ENCODE measurements at regions not wholly inside any gene's neighbourhood (a gene's known extent, or its start where the extent isn't known, plus 50 kb on each side); places are given as distances from the start of the nearest gene placed in this dataset.

GRCh38 chr7:49635800-49636199 is 137.6 kb upstream of the VWC2 start:
- no peaks in the 10 kb centered on the region for H3K27me3 Mint-ChIP-seq (ENCODE audit: low read depth)
- H3K4me3 Mint-ChIP-seq, result no peak overlapping the region
- peak; percentile 39; the same call in 1 of the 2 replicates for ATAC-seq
- POLR2A ChIA-PET, result no interaction called here
- no peaks in the 10 kb centered on the region; the same call in 1 of the 2 replicates for H3K36me3 Mint-ChIP-seq
- H3K9me3 Mint-ChIP-seq, result peaks cover 16% of the 10 kb centered on the region
- peaks cover 1% of the 10 kb centered on the region; the same call in 1 of the 2 replicates for H3K4me1 Mint-ChIP-seq
- no peak for DNase-seq (ENCODE audit: low spot score)
- no peak for TF ChIP-seq FOXK1 (CRISPR knock-in tag; IDR thresholded peaks at IDR 0.05)
- TF ChIP-seq SMAD4 (CRISPR knock-in tag; IDR thresholded peaks at IDR 0.05), result no peak
- TF ChIP-seq NR1H2 (CRISPR knock-in tag; IDR thresholded peaks at IDR 0.05), result no peak
- TF ChIP-seq ATF6 (CRISPR knock-in tag; IDR thresholded peaks at IDR 0.05), result no peak
- TF ChIP-seq NR2C2 (CRISPR knock-in tag; IDR thresholded peaks at IDR 0.05), result no peak
- TF ChIP-seq NR3C1 (CRISPR knock-in tag; conservative IDR thresholded peaks at IDR 0.05; ENCODE audit: low read depth), result no peak
- TF ChIP-seq NFE2L1 (CRISPR knock-in tag; IDR thresholded peaks at IDR 0.05), result no peak
- TF ChIP-seq ZNF138 (CRISPR knock-in tag; conservative IDR thresholded peaks at IDR 0.05), result no peak
- TF ChIP-seq, protein P1, sequence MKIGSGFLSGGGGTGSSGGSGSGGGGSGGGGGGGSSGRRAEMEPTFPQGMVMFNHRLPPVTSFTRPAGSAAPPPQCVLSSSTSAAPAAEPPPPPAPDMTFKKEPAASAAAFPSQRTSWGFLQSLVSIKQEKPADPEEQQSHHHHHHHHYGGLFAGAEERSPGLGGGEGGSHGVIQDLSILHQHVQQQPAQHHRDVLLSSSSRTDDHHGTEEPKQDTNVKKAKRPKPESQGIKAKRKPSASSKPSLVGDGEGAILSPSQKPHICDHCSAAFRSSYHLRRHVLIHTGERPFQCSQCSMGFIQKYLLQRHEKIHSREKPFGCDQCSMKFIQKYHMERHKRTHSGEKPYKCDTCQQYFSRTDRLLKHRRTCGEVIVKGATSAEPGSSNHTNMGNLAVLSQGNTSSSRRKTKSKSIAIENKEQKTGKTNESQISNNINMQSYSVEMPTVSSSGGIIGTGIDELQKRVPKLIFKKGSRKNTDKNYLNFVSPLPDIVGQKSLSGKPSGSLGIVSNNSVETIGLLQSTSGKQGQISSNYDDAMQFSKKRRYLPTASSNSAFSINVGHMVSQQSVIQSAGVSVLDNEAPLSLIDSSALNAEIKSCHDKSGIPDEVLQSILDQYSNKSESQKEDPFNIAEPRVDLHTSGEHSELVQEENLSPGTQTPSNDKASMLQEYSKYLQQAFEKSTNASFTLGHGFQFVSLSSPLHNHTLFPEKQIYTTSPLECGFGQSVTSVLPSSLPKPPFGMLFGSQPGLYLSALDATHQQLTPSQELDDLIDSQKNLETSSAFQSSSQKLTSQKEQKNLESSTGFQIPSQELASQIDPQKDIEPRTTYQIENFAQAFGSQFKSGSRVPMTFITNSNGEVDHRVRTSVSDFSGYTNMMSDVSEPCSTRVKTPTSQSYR (CRISPR knock-in tag; IDR thresholded peaks at IDR 0.05), result no peak
- TF ChIP-seq ZBTB43 (CRISPR knock-in tag; IDR thresholded peaks at IDR 0.05), result no peak
- TF ChIP-seq CREM (CRISPR knock-in tag; IDR thresholded peaks at IDR 0.05), result no peak
- TF ChIP-seq TEAD4 (CRISPR knock-in tag; IDR thresholded peaks at IDR 0.05), result no peak
- no peak overlapping the region for H3K27ac Mint-ChIP-seq
- CTCF ChIA-PET, result interaction anchor here (0.5 to 1.0 kb wide), 5 partner anchors 9 to 149 kb away, joined by 3 to 4 read pairs (median 3); no protein-coding TSS in a partner anchor

DNA sequence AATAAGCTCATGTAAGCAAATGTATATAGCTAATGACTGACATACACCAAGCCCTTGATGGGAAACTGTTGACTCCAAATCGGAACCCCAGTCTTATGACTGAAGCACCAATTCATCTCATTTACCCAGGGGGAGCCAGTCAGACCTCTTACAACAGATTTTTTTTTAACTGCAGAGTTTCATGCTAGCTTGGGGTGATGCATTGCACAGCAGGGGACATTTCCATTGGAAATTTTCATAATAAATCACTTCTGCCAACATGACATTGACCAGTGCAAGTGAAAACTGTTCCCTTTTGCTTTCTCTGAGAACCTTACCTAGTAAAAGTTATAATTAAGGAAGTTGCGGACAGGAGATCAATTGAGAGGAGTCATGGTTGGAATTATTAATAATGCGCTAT is 137.0 kb upstream of the VWC2 start:
- Mint-ChIP-seq H3K27me3 (ENCODE audit: low read depth) (no peaks in the 10 kb centered on the region), H3K36me3 (no peaks in the 10 kb centered on the region; the same call in 1 of the 2 replicates), H3K27ac (no peak overlapping the region), H3K9me3 (peaks cover 16% of the 10 kb centered on the region), H3K4me1 (no peaks in the 10 kb centered on the region; the same call in 1 of the 2 replicates), H3K4me3 (no peak overlapping the region)
- DNase-seq (ENCODE audit: low spot score), result no peak
- CTCF ChIA-PET, result interaction anchor here (0.5 to 1.0 kb wide), 5 partner anchors 8 to 150 kb away, joined by 3 to 4 read pairs (median 3); no protein-coding TSS in a partner anchor
- no peak for ATAC-seq
- POLR2A ChIA-PET, result no interaction called here
- TF ChIP-seq, protein P2, sequence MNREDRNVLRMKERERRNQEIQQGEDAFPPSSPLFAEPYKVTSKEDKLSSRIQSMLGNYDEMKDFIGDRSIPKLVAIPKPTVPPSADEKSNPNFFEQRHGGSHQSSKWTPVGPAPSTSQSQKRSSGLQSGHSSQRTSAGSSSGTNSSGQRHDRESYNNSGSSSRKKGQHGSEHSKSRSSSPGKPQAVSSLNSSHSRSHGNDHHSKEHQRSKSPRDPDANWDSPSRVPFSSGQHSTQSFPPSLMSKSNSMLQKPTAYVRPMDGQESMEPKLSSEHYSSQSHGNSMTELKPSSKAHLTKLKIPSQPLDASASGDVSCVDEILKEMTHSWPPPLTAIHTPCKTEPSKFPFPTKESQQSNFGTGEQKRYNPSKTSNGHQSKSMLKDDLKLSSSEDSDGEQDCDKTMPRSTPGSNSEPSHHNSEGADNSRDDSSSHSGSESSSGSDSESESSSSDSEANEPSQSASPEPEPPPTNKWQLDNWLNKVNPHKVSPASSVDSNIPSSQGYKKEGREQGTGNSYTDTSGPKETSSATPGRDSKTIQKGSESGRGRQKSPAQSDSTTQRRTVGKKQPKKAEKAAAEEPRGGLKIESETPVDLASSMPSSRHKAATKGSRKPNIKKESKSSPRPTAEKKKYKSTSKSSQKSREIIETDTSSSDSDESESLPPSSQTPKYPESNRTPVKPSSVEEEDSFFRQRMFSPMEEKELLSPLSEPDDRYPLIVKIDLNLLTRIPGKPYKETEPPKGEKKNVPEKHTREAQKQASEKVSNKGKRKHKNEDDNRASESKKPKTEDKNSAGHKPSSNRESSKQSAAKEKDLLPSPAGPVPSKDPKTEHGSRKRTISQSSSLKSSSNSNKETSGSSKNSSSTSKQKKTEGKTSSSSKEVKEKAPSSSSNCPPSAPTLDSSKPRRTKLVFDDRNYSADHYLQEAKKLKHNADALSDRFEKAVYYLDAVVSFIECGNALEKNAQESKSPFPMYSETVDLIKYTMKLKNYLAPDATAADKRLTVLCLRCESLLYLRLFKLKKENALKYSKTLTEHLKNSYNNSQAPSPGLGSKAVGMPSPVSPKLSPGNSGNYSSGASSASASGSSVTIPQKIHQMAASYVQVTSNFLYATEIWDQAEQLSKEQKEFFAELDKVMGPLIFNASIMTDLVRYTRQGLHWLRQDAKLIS (CRISPR knock-in tag; IDR thresholded peaks at IDR 0.05; ENCODE audit: borderline replicate concordance), result no peak
- no peak for TF ChIP-seq JUN (CRISPR knock-in tag; IDR thresholded peaks at IDR 0.05)
- TF ChIP-seq, protein P1 (CRISPR knock-in tag; IDR thresholded peaks at IDR 0.05), result no peak
- TF ChIP-seq SMAD3 (CRISPR knock-in tag; IDR thresholded peaks at IDR 0.05; ENCODE audit: borderline replicate concordance), result no peak
- no peak for TF ChIP-seq ATF6 (CRISPR knock-in tag; IDR thresholded peaks at IDR 0.05)
- TF ChIP-seq ZNF423 (CRISPR knock-in tag; IDR thresholded peaks at IDR 0.05), result no peak
- no peak for TF ChIP-seq ZNF263 (CRISPR knock-in tag; IDR thresholded peaks at IDR 0.05; ENCODE audit: low read depth)
- no peak for TF ChIP-seq ZNF121 (CRISPR knock-in tag; IDR thresholded peaks at IDR 0.05)
- no peak for TF ChIP-seq ZNF416 (CRISPR knock-in tag; IDR thresholded peaks at IDR 0.05)
- TF ChIP-seq NFYB (CRISPR knock-in tag; conservative IDR thresholded peaks at IDR 0.05; ENCODE audit: low read depth), result no peak
